Neural cell (in vitro differentiated cells): ENCODE measurements at regions not wholly inside any gene's neighbourhood (a gene's known extent, or its start where the extent isn't known, plus 50 kb on each side); places are given as distances from the start of the nearest gene placed in this dataset.

Experiments used
- H2AFZ ChIP-seq: fragments of 200-600, 300-800 bp; sonication (generic), shearing (Covaris generic); 2 replicates; pipeline ENCODE4 v1.6.0; 2014; ENCODE audit warnings: low read depth, mild to moderate bottlenecking, antibody characterized with exemption, low read length, moderate library complexity
- H3F3A ChIP-seq: fragments of 200-600 bp; shearing (Covaris generic); 2 replicates; pipeline ENCODE4 v1.6.1; 2016; ENCODE audit warnings: mild to moderate bottlenecking, moderate library complexity, mixed read lengths, antibody characterized with exemption, low read length; ENCODE audit not compliant: insufficient read depth, poor library complexity, severe bottlenecking
- H3K27ac ChIP-seq: fragments of 200-600, 300-800 bp; sonication (generic), shearing (Covaris generic); 2 replicates; pipeline ENCODE4 v1.5.1; 2014; ENCODE audit warnings: mild to moderate bottlenecking, low read length, moderate library complexity
- H3K27me3 ChIP-seq: fragments of 300-800, 200-600 bp; sonication (generic), shearing (Covaris generic); 2 replicates; pipeline ENCODE4 v1.6.0; 2014; ENCODE audit warnings: mild to moderate bottlenecking, low read depth, low read length, moderate library complexity; ENCODE audit not compliant: insufficient read depth
- H3K36me3 ChIP-seq: fragments of 300-800, 200-600 bp; sonication (generic), shearing (Covaris generic); 2 replicates; pipeline ENCODE4 v1.5.1; 2014; ENCODE audit warnings: mild to moderate bottlenecking, antibody characterized with exemption, low read length, moderate library complexity; ENCODE audit not compliant: insufficient read depth
- H3K4me2 ChIP-seq: fragments of 300-800, 200-600 bp; sonication (generic), shearing (Covaris generic); 2 replicates; pipeline ENCODE4 v1.6.0; 2014; ENCODE audit warnings: mild to moderate bottlenecking, low read length
- H3K4me3 ChIP-seq: fragments of 300-800, 200-600 bp; sonication (generic), shearing (Covaris generic); 2 replicates; pipeline ENCODE4 v1.5.1; 2014; ENCODE audit warnings: mild to moderate bottlenecking, low read length, moderate library complexity
- H3K79me2 ChIP-seq: fragments of 200-600 bp; shearing (Covaris generic); replicated peaks from 2 replicates; pipeline ENCODE4 v1.6.0; 2014; ENCODE audit warnings: mild to moderate bottlenecking, low read length, moderate library complexity; ENCODE audit not compliant: insufficient read depth
- H3K9ac ChIP-seq: fragments of 300-800, 200-600 bp; sonication (generic), shearing (Covaris generic); 2 replicates; pipeline ENCODE4 v1.6.1; 2016; ENCODE audit warnings: mild to moderate bottlenecking, low read length, mixed read lengths
- H3K9me2 ChIP-seq: fragments of 200-600 bp; shearing (Covaris generic); 2 replicates; pipeline ENCODE4 v1.6.1; 2016; ENCODE audit warnings: mild to moderate bottlenecking, low read length, mixed read lengths; ENCODE audit not compliant: insufficient read depth
- H3K9me3 ChIP-seq: fragments of 200-600, 300-800 bp; sonication (generic), shearing (Covaris generic); 2 replicates; pipeline ENCODE4 v1.6.1; 2016; ENCODE audit warnings: mild to moderate bottlenecking, mixed run types, low read length, moderate library complexity, mixed read lengths
- H4K20me1 ChIP-seq: fragments of 200-600 bp; shearing (Covaris generic); 2 replicates; pipeline ENCODE4 v1.6.1; 2016; ENCODE audit warnings: mild to moderate bottlenecking, mixed run types; ENCODE audit not compliant: insufficient read depth
- EP300 ChIP-seq: fragments of 450-650 bp; conservative IDR thresholded peaks from 2 replicates; pipeline ENCODE4 v1.6.1; 2014; ENCODE audit warnings: antibody characterized with exemption, mild to moderate bottlenecking, moderate library complexity; ENCODE audit not compliant: poor library complexity, severe bottlenecking
- EZH2 ChIP-seq: fragments of 200-600, 300-800 bp; shearing (Covaris generic), sonication (generic); IDR thresholded peaks from 2 replicates; pipeline ENCODE4 v1.6.1; 2014; ENCODE audit warnings: antibody characterized with exemption, low read length, borderline replicate concordance, mild to moderate bottlenecking; ENCODE audit not compliant: insufficient read depth, poor library complexity, severe bottlenecking
- MXI1 ChIP-seq: fragments of 450-650 bp; conservative IDR thresholded peaks from 2 replicates; pipeline ENCODE4 v1.6.1; 2014; ENCODE audit warnings: antibody characterized with exemption, mild to moderate bottlenecking; ENCODE audit not compliant: poor library complexity, severe bottlenecking
- POLR2AphosphoS5 ChIP-seq: IDR thresholded peaks from 2 replicates; pipeline ENCODE4 v1.6.1; 2012
- RAD21 ChIP-seq: fragments of 450-650 bp; conservative IDR thresholded peaks from 2 replicates; pipeline ENCODE4 v1.6.1; 2014; ENCODE audit warnings: antibody characterized with exemption, mild to moderate bottlenecking, moderate library complexity
- REST ChIP-seq: IDR thresholded peaks from 2 replicates; pipeline ENCODE4 v1.6.1; 2012; ENCODE audit warnings: borderline replicate concordance
- SMC3 ChIP-seq: fragments of 450-650 bp; conservative IDR thresholded peaks from 2 replicates; pipeline ENCODE4 v1.6.1; 2014; ENCODE audit warnings: antibody characterized with exemption, mild to moderate bottlenecking, moderate library complexity; ENCODE audit not compliant: poor library complexity
- TAF1 ChIP-seq: IDR thresholded peaks from 2 replicates; pipeline ENCODE4 v1.6.1; 2012; ENCODE audit warnings: low read depth
- TF ChIP-seq, protein P1 (sequence below): fragments of 450-650 bp; IDR thresholded peaks from 2 replicates; pipeline ENCODE4 v1.5.1; 2014; ENCODE audit warnings: antibody characterized with exemption, mild to moderate bottlenecking, moderate library complexity; ENCODE audit not compliant: poor library complexity, severe bottlenecking

DNA sequence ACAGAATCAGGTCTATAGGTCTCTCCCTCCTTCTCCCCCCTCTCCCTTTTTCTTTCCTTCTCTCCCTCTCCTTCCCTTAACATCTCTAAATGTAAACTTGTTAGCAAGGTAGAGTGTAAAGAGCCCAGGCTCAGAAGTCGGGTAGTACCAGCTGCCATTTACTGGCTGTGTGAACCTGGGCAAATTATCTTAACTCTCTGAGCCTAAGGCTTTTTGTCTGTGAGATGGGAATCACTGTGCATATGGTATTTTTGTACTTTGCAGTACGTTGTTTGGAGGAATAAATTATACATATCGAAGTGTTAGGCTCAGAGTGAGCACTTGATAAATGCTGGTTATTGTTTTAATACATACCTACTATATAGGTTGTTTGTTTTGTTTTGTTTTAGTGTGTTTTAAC, 154.0 kb downstream of the RBMX2 start:
- H3F3A ChIP-seq: no peaks in the 10 kb centered on the region
- H3K9ac ChIP-seq: no peak overlapping the region
- H3K36me3 ChIP-seq: no peaks in the 10 kb centered on the region
- no peaks in the 10 kb centered on the region for H3K9me2 ChIP-seq
- no peaks in the 10 kb centered on the region for H4K20me1 ChIP-seq
- TF ChIP-seq MXI1 (no peak), POLR2AphosphoS5 (no peak), EZH2 (no peak), SMC3 (no peak), TAF1 (no peak), RAD21 (no peak), EP300 (no peak), REST (no peak)
- TF ChIP-seq, protein P1, sequence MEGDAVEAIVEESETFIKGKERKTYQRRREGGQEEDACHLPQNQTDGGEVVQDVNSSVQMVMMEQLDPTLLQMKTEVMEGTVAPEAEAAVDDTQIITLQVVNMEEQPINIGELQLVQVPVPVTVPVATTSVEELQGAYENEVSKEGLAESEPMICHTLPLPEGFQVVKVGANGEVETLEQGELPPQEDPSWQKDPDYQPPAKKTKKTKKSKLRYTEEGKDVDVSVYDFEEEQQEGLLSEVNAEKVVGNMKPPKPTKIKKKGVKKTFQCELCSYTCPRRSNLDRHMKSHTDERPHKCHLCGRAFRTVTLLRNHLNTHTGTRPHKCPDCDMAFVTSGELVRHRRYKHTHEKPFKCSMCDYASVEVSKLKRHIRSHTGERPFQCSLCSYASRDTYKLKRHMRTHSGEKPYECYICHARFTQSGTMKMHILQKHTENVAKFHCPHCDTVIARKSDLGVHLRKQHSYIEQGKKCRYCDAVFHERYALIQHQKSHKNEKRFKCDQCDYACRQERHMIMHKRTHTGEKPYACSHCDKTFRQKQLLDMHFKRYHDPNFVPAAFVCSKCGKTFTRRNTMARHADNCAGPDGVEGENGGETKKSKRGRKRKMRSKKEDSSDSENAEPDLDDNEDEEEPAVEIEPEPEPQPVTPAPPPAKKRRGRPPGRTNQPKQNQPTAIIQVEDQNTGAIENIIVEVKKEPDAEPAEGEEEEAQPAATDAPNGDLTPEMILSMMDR: no peak
- H3K27ac ChIP-seq: no peak overlapping the region
- no peak overlapping the region for H2AFZ ChIP-seq
- no peaks in the 10 kb centered on the region for H3K79me2 ChIP-seq
- no peaks in the 10 kb centered on the region for H3K9me3 ChIP-seq
- H3K4me3 ChIP-seq: no peak overlapping the region
- no peak overlapping the region for H3K4me2 ChIP-seq
- H3K27me3 ChIP-seq: no peaks in the 10 kb centered on the region

GRCh38 chrX:130556951-130557350, 155.2 kb downstream of the RBMX2 start:
- H3K9ac ChIP-seq: no peak overlapping the region
- H2AFZ ChIP-seq: no peak overlapping the region
- no peak overlapping the region for H3K4me3 ChIP-seq
- H3K36me3 ChIP-seq: no peaks in the 10 kb centered on the region
- no peaks in the 10 kb centered on the region for H4K20me1 ChIP-seq
- H3K79me2 ChIP-seq: no peaks in the 10 kb centered on the region
- no peaks in the 10 kb centered on the region for H3K9me2 ChIP-seq
- H3F3A ChIP-seq: no peaks in the 10 kb centered on the region
- H3K27me3 ChIP-seq: no peaks in the 10 kb centered on the region
- H3K4me2 ChIP-seq: no peak overlapping the region
- no peaks in the 10 kb centered on the region for H3K9me3 ChIP-seq
- no peak for TF ChIP-seq EP300
- H3K27ac ChIP-seq: no peak overlapping the region

GRCh38 chrX:130560544-130560943, 158.8 kb downstream of the RBMX2 start:
- no peaks in the 10 kb centered on the region for H3F3A ChIP-seq
- no peak overlapping the region for H3K4me2 ChIP-seq
- H2AFZ ChIP-seq: no peak overlapping the region
- no peak for TF ChIP-seq RAD21
- TF ChIP-seq MXI1: no peak
- no peak for TF ChIP-seq EZH2
- TF ChIP-seq TAF1: no peak
- no peak for TF ChIP-seq REST
- H3K79me2 ChIP-seq: no peaks in the 10 kb centered on the region
- no peaks in the 10 kb centered on the region for H4K20me1 ChIP-seq
- H3K9me3 ChIP-seq: no peaks in the 10 kb centered on the region
- no peak overlapping the region for H3K4me3 ChIP-seq
- no peaks in the 10 kb centered on the region for H3K27me3 ChIP-seq
- no peaks in the 10 kb centered on the region for H3K36me3 ChIP-seq
- H3K9ac ChIP-seq: no peak overlapping the region
- H3K27ac ChIP-seq: no peak overlapping the region
- H3K9me2 ChIP-seq: no peaks in the 10 kb centered on the region
